Liver (tissue), 3 donors: ENCODE measurements at regions not wholly inside any gene's neighbourhood (a gene's known extent, or its start where the extent isn't known, plus 50 kb on each side); places are given as distances from the start of the nearest gene placed in this dataset.

ENCODE experiments used
- FOXA1 ChIP-seq: IDR thresholded peaks from 2 replicates; pipeline ENCODE4 v1.6.1; 2016; ENCODE audit warnings: antibody characterized with exemption
- GABPA ChIP-seq, 2 donors: IDR thresholded peaks in 1 of 2; conservative IDR thresholded peaks in 1 of 2; 2 replicates each; pipeline ENCODE4 v1.6.1; 2016; ENCODE audit warnings: antibody characterized with exemption in 2 of 2, mild to moderate bottlenecking in 1 of 2, moderate library complexity in 1 of 2
- HNF4A ChIP-seq, 2 donors: conservative IDR thresholded peaks; 2 replicates each; pipeline ENCODE4 v1.6.1; 2016; ENCODE audit warnings: antibody characterized with exemption in 2 of 2, mild to moderate bottlenecking in 2 of 2
- JUND ChIP-seq, 2 donors: IDR thresholded peaks; 2 replicates each; pipeline ENCODE4 v1.6.1; 2016; ENCODE audit warnings: antibody characterized with exemption in 2 of 2
- RAD21 ChIP-seq, 2 donors: IDR thresholded peaks; 2 replicates each; pipeline ENCODE4 v1.6.1; 2016; ENCODE audit warnings: antibody characterized with exemption in 2 of 2, mild to moderate bottlenecking in 2 of 2
- TF ChIP-seq, protein P1 (sequence below): fragments of 150-350 bp; IDR thresholded peaks from 2 replicates; pipeline ENCODE4 v1.5.1; 2017; ENCODE audit warnings: improper control_type of control experiment, low read depth, low read length; ENCODE audit not compliant: missing input control
- TF ChIP-seq, protein P2 (sequence below): IDR thresholded peaks from 2 replicates; pipeline ENCODE4 v1.6.1; 2016; ENCODE audit warnings: antibody characterized with exemption
- TF ChIP-seq, protein P3 (sequence below): IDR thresholded peaks from 2 replicates; pipeline ENCODE4 v1.6.1; 2016; ENCODE audit warnings: antibody characterized with exemption, mild to moderate bottlenecking
- donor health status: healthy.
- donor health status: healthy.

DNA sequence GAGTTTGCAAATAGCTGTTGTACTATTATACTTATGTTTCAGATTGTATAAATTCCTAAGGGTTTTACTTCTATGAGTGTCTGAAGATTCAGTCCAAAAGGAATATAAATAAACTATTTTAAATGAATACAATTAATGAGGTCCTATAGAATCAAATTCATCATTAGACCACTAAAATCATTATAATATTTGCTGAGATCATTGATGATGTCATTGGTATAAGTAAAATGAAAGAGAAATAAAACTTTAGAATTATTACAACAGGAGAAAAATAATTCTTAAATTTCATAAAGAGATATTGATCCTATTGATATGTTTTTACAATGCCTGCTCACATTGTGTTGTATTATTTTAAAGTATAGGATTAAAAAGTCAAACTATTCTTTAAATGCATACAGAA lies 544.0 kb upstream of the ZWINT start:
- TF ChIP-seq RAD21 (IDR thresholded peaks at IDR 0.05) (no peak), JUND (IDR thresholded peaks at IDR 0.05) (no peak), GABPA (IDR thresholded peaks at IDR 0.05 in 1 of 2, conservative IDR thresholded peaks at IDR 0.05 in 1 of 2) (no peak), FOXA1 (no peak), HNF4A (conservative IDR thresholded peaks at IDR 0.05) (no peak)
- TF ChIP-seq, protein P1, sequence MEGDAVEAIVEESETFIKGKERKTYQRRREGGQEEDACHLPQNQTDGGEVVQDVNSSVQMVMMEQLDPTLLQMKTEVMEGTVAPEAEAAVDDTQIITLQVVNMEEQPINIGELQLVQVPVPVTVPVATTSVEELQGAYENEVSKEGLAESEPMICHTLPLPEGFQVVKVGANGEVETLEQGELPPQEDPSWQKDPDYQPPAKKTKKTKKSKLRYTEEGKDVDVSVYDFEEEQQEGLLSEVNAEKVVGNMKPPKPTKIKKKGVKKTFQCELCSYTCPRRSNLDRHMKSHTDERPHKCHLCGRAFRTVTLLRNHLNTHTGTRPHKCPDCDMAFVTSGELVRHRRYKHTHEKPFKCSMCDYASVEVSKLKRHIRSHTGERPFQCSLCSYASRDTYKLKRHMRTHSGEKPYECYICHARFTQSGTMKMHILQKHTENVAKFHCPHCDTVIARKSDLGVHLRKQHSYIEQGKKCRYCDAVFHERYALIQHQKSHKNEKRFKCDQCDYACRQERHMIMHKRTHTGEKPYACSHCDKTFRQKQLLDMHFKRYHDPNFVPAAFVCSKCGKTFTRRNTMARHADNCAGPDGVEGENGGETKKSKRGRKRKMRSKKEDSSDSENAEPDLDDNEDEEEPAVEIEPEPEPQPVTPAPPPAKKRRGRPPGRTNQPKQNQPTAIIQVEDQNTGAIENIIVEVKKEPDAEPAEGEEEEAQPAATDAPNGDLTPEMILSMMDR = no peak
- TF ChIP-seq, protein P2, sequence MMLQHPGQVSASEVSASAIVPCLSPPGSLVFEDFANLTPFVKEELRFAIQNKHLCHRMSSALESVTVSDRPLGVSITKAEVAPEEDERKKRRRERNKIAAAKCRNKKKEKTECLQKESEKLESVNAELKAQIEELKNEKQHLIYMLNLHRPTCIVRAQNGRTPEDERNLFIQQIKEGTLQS = no peak
- TF ChIP-seq, protein P3, sequence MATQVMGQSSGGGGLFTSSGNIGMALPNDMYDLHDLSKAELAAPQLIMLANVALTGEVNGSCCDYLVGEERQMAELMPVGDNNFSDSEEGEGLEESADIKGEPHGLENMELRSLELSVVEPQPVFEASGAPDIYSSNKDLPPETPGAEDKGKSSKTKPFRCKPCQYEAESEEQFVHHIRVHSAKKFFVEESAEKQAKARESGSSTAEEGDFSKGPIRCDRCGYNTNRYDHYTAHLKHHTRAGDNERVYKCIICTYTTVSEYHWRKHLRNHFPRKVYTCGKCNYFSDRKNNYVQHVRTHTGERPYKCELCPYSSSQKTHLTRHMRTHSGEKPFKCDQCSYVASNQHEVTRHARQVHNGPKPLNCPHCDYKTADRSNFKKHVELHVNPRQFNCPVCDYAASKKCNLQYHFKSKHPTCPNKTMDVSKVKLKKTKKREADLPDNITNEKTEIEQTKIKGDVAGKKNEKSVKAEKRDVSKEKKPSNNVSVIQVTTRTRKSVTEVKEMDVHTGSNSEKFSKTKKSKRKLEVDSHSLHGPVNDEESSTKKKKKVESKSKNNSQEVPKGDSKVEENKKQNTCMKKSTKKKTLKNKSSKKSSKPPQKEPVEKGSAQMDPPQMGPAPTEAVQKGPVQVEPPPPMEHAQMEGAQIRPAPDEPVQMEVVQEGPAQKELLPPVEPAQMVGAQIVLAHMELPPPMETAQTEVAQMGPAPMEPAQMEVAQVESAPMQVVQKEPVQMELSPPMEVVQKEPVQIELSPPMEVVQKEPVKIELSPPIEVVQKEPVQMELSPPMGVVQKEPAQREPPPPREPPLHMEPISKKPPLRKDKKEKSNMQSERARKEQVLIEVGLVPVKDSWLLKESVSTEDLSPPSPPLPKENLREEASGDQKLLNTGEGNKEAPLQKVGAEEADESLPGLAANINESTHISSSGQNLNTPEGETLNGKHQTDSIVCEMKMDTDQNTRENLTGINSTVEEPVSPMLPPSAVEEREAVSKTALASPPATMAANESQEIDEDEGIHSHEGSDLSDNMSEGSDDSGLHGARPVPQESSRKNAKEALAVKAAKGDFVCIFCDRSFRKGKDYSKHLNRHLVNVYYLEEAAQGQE = no peak
